H9 (cell line): ENCODE measurements at regions not wholly inside any gene's neighbourhood (a gene's known extent, or its start where the extent isn't known, plus 50 kb on each side); places are given as distances from the start of the nearest gene placed in this dataset.
A peak's percentile ranks its signal among the peaks of the same experiment; 100 is the strongest.

Experiments used
- DNase-seq: peaks from one replicate; pipeline ENCODE4 v3.0.0-alpha.2; 2017
- H2AFZ ChIP-seq: one replicate; pipeline ENCODE4 v1.6.1; 2013; ENCODE audit warnings: mild to moderate bottlenecking, low read length, control low read depth, moderate library complexity
- H2AK5ac ChIP-seq: 2 replicates; pipeline ENCODE4 v1.6.1; 2013; ENCODE audit warnings: low read length, control low read depth, mixed read lengths; ENCODE audit not compliant: insufficient read length
- H2BK120ac ChIP-seq: one replicate; pipeline ENCODE4 v1.6.1; 2013; ENCODE audit warnings: low read depth, mild to moderate bottlenecking, low read length, control low read depth, inconsistent platforms; ENCODE audit not compliant: poor library complexity, severe bottlenecking
- H2BK12ac ChIP-seq: 2 replicates; pipeline ENCODE4 v1.6.1; 2013; ENCODE audit warnings: low read length, control low read depth, mixed read lengths, low read depth; ENCODE audit not compliant: insufficient read length
- H2BK15ac ChIP-seq: 2 replicates; pipeline ENCODE4 v1.6.1; 2013; ENCODE audit warnings: low read depth, low read length, control low read depth
- H2BK20ac ChIP-seq: one replicate; pipeline ENCODE4 v1.6.1; 2013; ENCODE audit warnings: low read depth, mild to moderate bottlenecking, low read length, control low read depth, inconsistent platforms; ENCODE audit not compliant: poor library complexity, severe bottlenecking
- H2BK5ac ChIP-seq: 2 replicates; pipeline ENCODE4 v1.6.1; 2013; ENCODE audit warnings: low read length, control low read depth, mixed read lengths; ENCODE audit not compliant: insufficient read length
- H3K14ac ChIP-seq: 2 replicates; pipeline ENCODE4 v1.6.1; 2013; ENCODE audit warnings: low read length, control low read depth; ENCODE audit not compliant: insufficient read depth
- H3K18ac ChIP-seq: 2 replicates; pipeline ENCODE4 v1.6.1; 2013; ENCODE audit warnings: low read depth, mild to moderate bottlenecking, mixed read lengths, low read length, control low read depth; ENCODE audit not compliant: insufficient read length
- H3K23ac ChIP-seq: 2 replicates; pipeline ENCODE4 v1.6.1; 2013; ENCODE audit warnings: low read length, control low read depth, mixed read lengths, low read depth; ENCODE audit not compliant: insufficient read length
- H3K23me2 ChIP-seq: 2 replicates; pipeline ENCODE4 v1.6.1; 2013; ENCODE audit warnings: low read depth, mild to moderate bottlenecking, mixed read lengths, low read length, control low read depth; ENCODE audit not compliant: insufficient read length, poor library complexity, severe bottlenecking
- H3K27ac ChIP-seq: 2 replicates; pipeline ENCODE4 v1.5.1; 2013; ENCODE audit warnings: low read length, control low read depth, mixed read lengths, low read depth; ENCODE audit not compliant: insufficient read length
- H3K27me3 ChIP-seq: 2 replicates; pipeline ENCODE4 v1.6.1; 2013; ENCODE audit warnings: low read length, control low read depth, inconsistent platforms; ENCODE audit not compliant: insufficient read depth
- H3K4ac ChIP-seq: 2 replicates; pipeline ENCODE4 v1.6.1; 2013; ENCODE audit warnings: low read depth, mild to moderate bottlenecking, control low read depth, inconsistent platforms, low read length, moderate library complexity
- H3K4me1 ChIP-seq: 2 replicates; pipeline ENCODE4 v1.6.1; 2013; ENCODE audit warnings: low read length, control low read depth, inconsistent platforms; ENCODE audit not compliant: insufficient read depth
- H3K4me2 ChIP-seq: 2 replicates; pipeline ENCODE4 v1.6.1; 2013; ENCODE audit warnings: low read length, control low read depth, mixed read lengths; ENCODE audit not compliant: insufficient read length, insufficient read depth
- H3K56ac ChIP-seq: 2 replicates; pipeline ENCODE4 v1.6.1; 2013; ENCODE audit warnings: low read depth, mild to moderate bottlenecking, mixed read lengths, low read length, control low read depth; ENCODE audit not compliant: insufficient read length
- H3K79me1 ChIP-seq: 2 replicates; pipeline ENCODE4 v1.6.1; 2013; ENCODE audit warnings: low read depth, mild to moderate bottlenecking, moderate library complexity, low read length, control low read depth, inconsistent platforms; ENCODE audit not compliant: insufficient read depth, poor library complexity, severe bottlenecking
- H3K79me2 ChIP-seq: 2 replicates; pipeline ENCODE4 v1.6.1; 2013; ENCODE audit warnings: low read length, control low read depth, inconsistent platforms; ENCODE audit not compliant: insufficient read depth
- H3K9ac ChIP-seq: 2 replicates; pipeline ENCODE4 v1.6.1; 2013; ENCODE audit warnings: low read length, control low read depth, mixed read lengths; ENCODE audit not compliant: insufficient read length; ENCODE audit errors: extremely low read depth
- H3K9me3 ChIP-seq: one replicate; pipeline ENCODE4 v1.6.1; 2013; ENCODE audit warnings: low read depth, low read length, inconsistent platforms; ENCODE audit not compliant: control insufficient read depth
- H3T11ph ChIP-seq: one replicate; pipeline ENCODE4 v1.6.1; 2013; ENCODE audit warnings: mild to moderate bottlenecking, low read length, control low read depth, inconsistent platforms
- H4K20me1 ChIP-seq: one replicate; pipeline ENCODE4 v1.6.1; 2013; ENCODE audit not compliant: control insufficient read depth, insufficient read length, insufficient read depth
- H4K5ac ChIP-seq: 2 replicates; pipeline ENCODE4 v1.6.1; 2013; ENCODE audit warnings: low read depth, mild to moderate bottlenecking, mixed read lengths, low read length, control low read depth; ENCODE audit not compliant: insufficient read length
- H4K8ac ChIP-seq: replicated peaks from 2 replicates; pipeline ENCODE4 v1.6.1; 2013; ENCODE audit warnings: low read length, control low read depth, mixed read lengths, low read depth; ENCODE audit not compliant: insufficient read length
- H4K91ac ChIP-seq: 2 replicates; pipeline ENCODE4 v1.6.1; 2013; ENCODE audit warnings: low read depth, mild to moderate bottlenecking, moderate library complexity, mixed read lengths, low read length, control low read depth; ENCODE audit not compliant: insufficient read length
- H3K27ac Mint-ChIP-seq, 3 experiments: 2 replicates in 2 of 3; 3 replicates in 1 of 3; pipeline ENCODE4 v1.8.0; 2020 to 2021; ENCODE audit warnings: mixed read lengths in 3 of 3, mild to moderate bottlenecking in 1 of 3, moderate library complexity in 1 of 3
- H3K27me3 Mint-ChIP-seq: 2 replicates; pipeline ENCODE4 v1.8.0; 2021; ENCODE audit warnings: low read depth, mild to moderate bottlenecking, moderate library complexity, mixed read lengths
- H3K36me3 Mint-ChIP-seq, 3 experiments: 2 replicates in 2 of 3; 3 replicates in 1 of 3; pipeline ENCODE4 v1.8.0; 2020 to 2021; ENCODE audit warnings: low read depth in 3 of 3, mixed read lengths in 3 of 3; ENCODE audit not compliant: insufficient read depth in 1 of 3
- H3K4me1 Mint-ChIP-seq, 2 experiments: 2 replicates each; pipeline ENCODE4 v1.8.0; 2020; ENCODE audit warnings: mixed read lengths in 2 of 2
- H3K4me3 Mint-ChIP-seq, 2 experiments: 2 replicates in 1 of 2; 3 replicates in 1 of 2; pipeline ENCODE4 v1.8.0; 2020 to 2021; ENCODE audit warnings: mild to moderate bottlenecking in 2 of 2, mixed read lengths in 2 of 2, moderate library complexity in 1 of 2
- H3K9me3 Mint-ChIP-seq, 2 experiments: 2 replicates in 1 of 2; 3 replicates in 1 of 2; pipeline ENCODE4 v1.8.0; 2020; ENCODE audit warnings: mild to moderate bottlenecking in 2 of 2, mixed read lengths in 2 of 2, moderate library complexity in 1 of 2
- WGBS: extraction: QIAGEN DNeasy Blood & Tissue Kit; methylation state at CpG from one replicate; pipeline ENCODE4 v1.1.7; 2013; ENCODE audit warnings: missing lambda C conversion rate, low lambda C conversion rate, mixed read lengths; ENCODE audit not compliant: insufficient read length; ENCODE audit errors: extremely low coverage; 5-methylcytosine and 5-hydroxymethylcytosine counted together
- TF ChIP-seq, protein P1 (sequence below): fragments of 200-600 bp; sonication (generic); conservative IDR thresholded peaks from 3 replicates; pipeline ENCODE4 v1.8.0; 2021; ENCODE audit warnings: antibody characterized with exemption, mild to moderate bottlenecking

DNA sequence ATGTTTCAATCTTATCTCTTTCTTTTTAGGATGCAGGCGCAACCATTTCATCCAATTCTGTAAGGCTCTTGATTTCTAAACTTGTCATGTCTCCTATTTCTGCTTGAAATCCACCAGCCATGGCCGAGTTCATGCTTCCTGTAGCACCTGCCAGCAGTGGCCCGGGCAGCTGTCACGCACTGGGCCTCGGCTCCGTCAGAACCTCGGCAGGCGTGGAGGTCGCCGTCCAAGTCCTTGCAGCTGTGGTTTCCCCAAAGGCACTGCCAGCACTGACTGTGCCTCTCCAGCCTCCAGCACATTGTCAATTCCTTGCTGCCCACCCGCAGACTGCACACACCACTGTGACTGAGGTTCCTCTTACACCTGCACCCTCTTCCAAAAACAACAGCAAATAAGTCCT, 188.7 kb upstream of the SALL3 start:
- Histone ChIP-seq H4K91ac (no peak overlapping the region), H3K9me3 (no peaks in the 10 kb centered on the region), H3K14ac (no peak overlapping the region), H4K20me1 (no peaks in the 10 kb centered on the region), H3K23me2 (no peaks in the 10 kb centered on the region), H3K18ac (peak overlapping the region; percentile 24), H3K79me1 (no peaks in the 10 kb centered on the region), H3K27ac (no peak overlapping the region), H4K5ac (no peak overlapping the region), H2BK15ac (no peak overlapping the region), H2BK120ac (no peak overlapping the region), H3K23ac (no peak overlapping the region), H3K4ac (no peak overlapping the region), H3T11ph (no peak overlapping the region), H2BK12ac (no peak overlapping the region), H2AK5ac (no peak overlapping the region), H2BK5ac (no peak overlapping the region), H3K79me2 (no peaks in the 10 kb centered on the region), H3K56ac (no peak overlapping the region), H3K4me1 (no peaks in the 10 kb centered on the region), H4K8ac (no peak overlapping the region), H3K9ac (no peak overlapping the region), H3K27me3 (no peaks in the 10 kb centered on the region; the same call in 1 of the 2 replicates), H2BK20ac (no peak overlapping the region), H2AFZ (no peak overlapping the region), H3K4me2 (no peak overlapping the region)
- no CpG with 5 or more reads among the region's 11 CpGs for WGBS
- Mint-ChIP-seq H3K4me3 (no peak overlapping the region), H3K4me1 (0 out of 4 replicates have a peak, but pooled peaks cover 0 to 2% of the 10 kb centered on the region in 2 experiments), H3K27me3 (peaks cover 1% of the 10 kb centered on the region; the same call in 1 of the 2 replicates), H3K36me3 (no peaks in the 10 kb centered on the region; a peak in 1 of 7 replicates), H3K27ac (no peak overlapping the region; a peak in 1 of 7 replicates), H3K9me3 (no peaks in the 10 kb centered on the region)
- TF ChIP-seq, protein P1, sequence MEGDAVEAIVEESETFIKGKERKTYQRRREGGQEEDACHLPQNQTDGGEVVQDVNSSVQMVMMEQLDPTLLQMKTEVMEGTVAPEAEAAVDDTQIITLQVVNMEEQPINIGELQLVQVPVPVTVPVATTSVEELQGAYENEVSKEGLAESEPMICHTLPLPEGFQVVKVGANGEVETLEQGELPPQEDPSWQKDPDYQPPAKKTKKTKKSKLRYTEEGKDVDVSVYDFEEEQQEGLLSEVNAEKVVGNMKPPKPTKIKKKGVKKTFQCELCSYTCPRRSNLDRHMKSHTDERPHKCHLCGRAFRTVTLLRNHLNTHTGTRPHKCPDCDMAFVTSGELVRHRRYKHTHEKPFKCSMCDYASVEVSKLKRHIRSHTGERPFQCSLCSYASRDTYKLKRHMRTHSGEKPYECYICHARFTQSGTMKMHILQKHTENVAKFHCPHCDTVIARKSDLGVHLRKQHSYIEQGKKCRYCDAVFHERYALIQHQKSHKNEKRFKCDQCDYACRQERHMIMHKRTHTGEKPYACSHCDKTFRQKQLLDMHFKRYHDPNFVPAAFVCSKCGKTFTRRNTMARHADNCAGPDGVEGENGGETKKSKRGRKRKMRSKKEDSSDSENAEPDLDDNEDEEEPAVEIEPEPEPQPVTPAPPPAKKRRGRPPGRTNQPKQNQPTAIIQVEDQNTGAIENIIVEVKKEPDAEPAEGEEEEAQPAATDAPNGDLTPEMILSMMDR = no peak
- DNase-seq = no peak
